AG04449 (cell line): ENCODE measurements at regions not wholly inside any gene's neighbourhood (a gene's known extent, or its start where the extent isn't known, plus 50 kb on each side); places are given as distances from the start of the nearest gene placed in this dataset.
"Not testable (repeated sequence)": the region's sequence is repeated elsewhere in the genome, so short reads cannot be mapped to it uniquely, and the experiment has no call there.

Source experiments
- CTCF ChIA-PET: fragments of 350-600 bp; formaldehyde crosslinking; extraction: SDS; loops from one replicate; lab custom pipeline; 2021; ENCODE audit warnings: antibody characterized with exemption; lab: Yijun Ruan, JAX
- POLR2A ChIA-PET: fragments of 400-600, 350-600 bp; formaldehyde crosslinking; extraction: SDS; loops from one replicate; lab custom pipeline; 2020; ENCODE audit warnings: antibody characterized with exemption, inconsistent platforms; lab: Yijun Ruan, JAX
- DNase-seq: peaks from one replicate; pipeline ENCODE4 v3.0.0-alpha.2; 2010; ENCODE audit warnings: low read depth, low spot score
- H3K4me3 ChIP-seq: 2 replicates; pipeline ENCODE4 v1.5.1; 2011; ENCODE audit warnings: low read depth, mild to moderate bottlenecking, control low read depth, low read length
- TF ChIP-seq, protein P1 (sequence below): IDR thresholded peaks from one replicate; pipeline ENCODE4 v1.5.1; 2011; ENCODE audit warnings: mild to moderate bottlenecking, moderate library complexity, low read length, control low read depth, inconsistent platforms; ENCODE audit not compliant: insufficient read depth; ENCODE audit errors: missing control alignments

DNA sequence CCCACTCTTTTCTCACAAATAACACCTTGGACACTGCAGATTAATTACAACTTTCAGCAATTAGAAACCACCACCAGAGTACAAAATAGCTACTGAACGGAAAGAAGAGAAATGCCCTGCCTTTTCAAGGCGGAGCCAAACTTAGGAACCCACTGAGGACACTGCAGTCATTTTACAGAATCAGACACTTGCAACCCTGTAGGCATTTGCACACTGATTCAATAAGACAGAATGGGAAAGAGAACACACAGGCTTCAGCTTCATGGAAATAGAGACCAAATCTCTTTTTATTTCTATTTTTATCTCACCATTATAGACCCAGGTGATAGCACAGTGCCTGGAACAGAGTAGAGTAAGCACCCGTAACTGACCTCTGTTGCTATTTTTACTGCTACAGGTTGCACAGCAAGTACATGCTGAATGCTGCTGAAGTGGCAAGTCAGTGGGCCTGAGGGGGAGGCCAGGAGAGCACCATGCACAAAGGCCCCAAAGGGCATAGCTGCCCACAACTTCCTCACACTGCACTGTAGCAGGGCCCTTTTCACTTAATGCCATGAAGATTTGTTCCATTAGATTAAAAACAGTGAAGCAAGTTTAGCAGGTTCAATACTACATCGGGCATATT, 50.7 kb upstream of the EDARADD start:
- no peak for DNase-seq
- H3K4me3 ChIP-seq = no peak overlapping the region
- TF ChIP-seq, protein P1, sequence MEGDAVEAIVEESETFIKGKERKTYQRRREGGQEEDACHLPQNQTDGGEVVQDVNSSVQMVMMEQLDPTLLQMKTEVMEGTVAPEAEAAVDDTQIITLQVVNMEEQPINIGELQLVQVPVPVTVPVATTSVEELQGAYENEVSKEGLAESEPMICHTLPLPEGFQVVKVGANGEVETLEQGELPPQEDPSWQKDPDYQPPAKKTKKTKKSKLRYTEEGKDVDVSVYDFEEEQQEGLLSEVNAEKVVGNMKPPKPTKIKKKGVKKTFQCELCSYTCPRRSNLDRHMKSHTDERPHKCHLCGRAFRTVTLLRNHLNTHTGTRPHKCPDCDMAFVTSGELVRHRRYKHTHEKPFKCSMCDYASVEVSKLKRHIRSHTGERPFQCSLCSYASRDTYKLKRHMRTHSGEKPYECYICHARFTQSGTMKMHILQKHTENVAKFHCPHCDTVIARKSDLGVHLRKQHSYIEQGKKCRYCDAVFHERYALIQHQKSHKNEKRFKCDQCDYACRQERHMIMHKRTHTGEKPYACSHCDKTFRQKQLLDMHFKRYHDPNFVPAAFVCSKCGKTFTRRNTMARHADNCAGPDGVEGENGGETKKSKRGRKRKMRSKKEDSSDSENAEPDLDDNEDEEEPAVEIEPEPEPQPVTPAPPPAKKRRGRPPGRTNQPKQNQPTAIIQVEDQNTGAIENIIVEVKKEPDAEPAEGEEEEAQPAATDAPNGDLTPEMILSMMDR = no peak
- CTCF ChIA-PET = no interaction called here
- POLR2A ChIA-PET = no interaction called here

DNA sequence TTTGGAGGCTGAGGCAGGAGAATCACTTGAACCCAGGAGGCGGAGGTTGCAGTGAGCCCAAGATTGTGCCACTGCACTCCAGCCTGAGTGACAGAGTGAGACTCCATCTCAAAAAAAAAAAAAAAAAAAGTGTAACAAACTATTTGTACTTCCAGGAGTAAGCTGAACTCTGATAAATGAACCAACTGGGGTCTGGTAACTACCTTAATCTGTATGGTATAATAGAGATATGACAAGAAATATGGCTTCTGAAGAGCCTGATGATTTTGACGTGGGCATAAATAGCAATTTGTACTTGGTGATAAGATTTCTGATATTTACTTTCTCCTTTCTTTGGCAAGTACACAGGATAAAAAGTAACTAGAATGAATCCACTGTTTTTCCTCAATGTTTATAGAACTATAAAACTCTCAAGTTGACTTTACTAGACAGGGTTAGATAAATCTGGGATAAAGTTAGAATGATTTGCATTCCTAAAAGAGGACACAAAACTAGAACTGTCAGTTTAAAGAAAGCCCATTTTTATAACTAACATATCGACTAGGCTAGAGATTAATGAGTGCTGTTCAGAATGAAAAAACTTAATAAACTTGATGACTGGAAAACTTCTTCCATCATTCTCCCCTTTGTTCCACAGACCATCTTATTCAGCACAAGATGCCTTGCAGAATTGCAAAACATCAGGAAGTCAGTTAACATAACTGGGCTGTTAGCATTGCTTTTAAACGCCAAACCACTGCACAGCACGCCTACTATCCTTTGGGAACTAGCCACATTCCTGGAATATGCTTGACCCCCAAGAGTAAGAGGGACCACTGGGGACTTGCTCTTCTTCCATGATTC, 51.5 kb upstream of the EDARADD start:
- CTCF ChIA-PET = no interaction called here
- DNase-seq = no peak
- POLR2A ChIA-PET = no interaction called here
- no peak overlapping the region for H3K4me3 ChIP-seq
- TF ChIP-seq, protein P1 = no peak

DNA sequence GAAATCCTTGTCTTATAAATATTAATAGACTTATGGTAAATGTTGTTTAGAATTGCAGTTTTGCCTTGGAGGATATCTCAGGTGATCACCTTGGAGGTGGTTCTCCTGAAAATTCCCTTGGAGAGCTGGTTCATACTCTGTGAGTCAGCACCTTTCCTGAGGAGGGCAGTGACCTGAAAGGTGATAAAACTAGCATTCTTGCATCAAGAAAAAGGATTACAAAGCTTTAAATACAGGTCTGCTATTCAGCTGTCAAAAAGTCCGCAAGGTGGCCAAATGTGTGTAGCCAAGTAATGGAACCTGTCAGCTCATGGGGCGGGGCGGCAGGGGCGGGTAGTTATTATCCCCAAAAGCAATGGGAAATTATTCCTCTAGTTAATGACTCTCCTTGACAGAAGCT, 52.8 kb upstream of the EDARADD start:
- TF ChIP-seq, protein P1 = no peak
- DNase-seq = no peak
- ChIA-PET CTCF (no interaction called here), POLR2A (no interaction called here)
- no peak overlapping the region for H3K4me3 ChIP-seq

DNA sequence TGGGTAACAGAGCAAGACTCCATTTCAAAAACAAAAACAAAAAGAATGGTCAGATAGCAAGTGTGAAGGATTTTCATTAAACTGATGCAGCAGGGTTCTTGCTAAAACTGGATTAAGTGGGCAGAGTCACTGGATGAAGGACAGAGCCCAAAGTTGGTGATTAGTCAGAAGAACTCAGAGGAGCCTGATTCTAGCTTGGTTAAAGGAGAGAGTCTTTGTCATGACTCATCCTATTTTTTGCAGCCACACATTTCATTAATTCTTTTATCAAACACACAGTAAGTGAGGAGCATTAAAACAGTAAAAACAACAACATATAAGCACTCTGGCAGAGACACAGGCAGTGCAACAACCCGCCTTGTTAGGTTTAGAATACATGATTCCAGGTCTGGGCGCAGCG, 56.0 kb upstream of the EDARADD start:
- POLR2A ChIA-PET = no interaction called here
- no peak for DNase-seq
- TF ChIP-seq, protein P1 = no peak
- CTCF ChIA-PET = no interaction called here
- no peak overlapping the region for H3K4me3 ChIP-seq

DNA sequence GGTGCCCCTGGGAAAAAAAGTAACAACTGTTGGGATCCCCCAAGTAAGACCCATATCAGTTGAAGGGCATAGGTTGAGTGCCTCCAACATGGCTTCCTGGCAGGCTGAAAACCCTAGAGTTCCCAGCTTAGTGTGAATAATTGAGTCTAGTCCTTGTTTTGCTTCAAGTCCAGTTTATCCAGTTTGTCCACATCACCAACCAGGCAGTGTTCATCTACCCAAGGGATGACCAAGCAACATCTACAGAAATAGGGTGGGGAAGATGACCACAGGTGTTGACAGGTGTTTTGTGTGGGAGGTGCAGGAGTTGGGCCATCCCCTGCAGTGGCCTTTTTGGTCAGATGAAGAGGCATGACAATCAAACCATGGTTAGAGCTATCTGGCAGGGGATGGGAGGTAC, 54.3 kb upstream of the ERO1B start:
- no peak overlapping the region for H3K4me3 ChIP-seq
- ChIA-PET CTCF (no interaction called here), POLR2A (no interaction called here)
- DNase-seq = no peak
- TF ChIP-seq, protein P1 = no peak

DNA sequence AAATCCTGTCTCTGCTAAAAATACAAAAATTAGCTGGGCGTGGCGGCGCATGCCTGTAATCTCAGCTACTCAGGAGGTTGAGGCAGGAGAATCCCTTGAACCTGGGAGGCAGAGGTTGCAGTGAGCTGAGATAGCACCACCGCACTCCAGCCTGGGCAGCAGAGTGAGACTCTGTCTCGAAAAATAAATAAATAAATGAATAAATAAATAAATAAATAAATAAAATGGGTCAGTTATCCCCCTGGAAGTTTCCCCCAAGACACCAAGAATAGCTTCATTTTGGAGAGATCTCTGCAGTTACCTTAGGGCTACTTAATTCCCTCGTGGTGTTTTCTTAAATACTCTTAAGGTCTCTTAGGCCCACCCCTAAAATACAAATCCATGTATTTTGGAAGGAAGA, 53.9 kb upstream of the ERO1B start:
- DNase-seq, POLR2A ChIA-PET, CTCF ChIA-PET, H3K4me3 ChIP-seq: not testable (repeated sequence)
